ENCODE measurements at regions not wholly inside any gene's neighbourhood (a gene's known extent, or its start where the extent isn't known, plus 50 kb on each side); places are given as distances from the start of the nearest gene placed in this dataset.

- no peak for TF ChIP-seq CTCF (IDR thresholded peaks at IDR 0.05)
- no peak for TF ChIP-seq EP300 (IDR thresholded peaks at IDR 0.05)
Observed at GRCh38 chr4:155590796-155591585, 75.7 kb upstream of the GUCY1A1 start.
